SK-N-SH (cell line): ENCODE measurements at regions not wholly inside any gene's neighbourhood (a gene's known extent, or its start where the extent isn't known, plus 50 kb on each side); places are given as distances from the start of the nearest gene placed in this dataset.
"Not testable (repeated sequence)": the region's sequence is repeated elsewhere in the genome, so short reads cannot be mapped to it uniquely, and the experiment has no call there.

Experiments
- JUND ChIP-seq: IDR thresholded peaks from 2 replicates; pipeline ENCODE4 v1.4.0; 2012
- TF ChIP-seq, protein P1 (sequence below): fragments of 200-600 bp; sonication (generic); IDR thresholded peaks from 2 replicates; pipeline ENCODE4 v1.6.1; 2017; ENCODE audit warnings: antibody characterized with exemption, mild to moderate bottlenecking, moderate library complexity

DNA sequence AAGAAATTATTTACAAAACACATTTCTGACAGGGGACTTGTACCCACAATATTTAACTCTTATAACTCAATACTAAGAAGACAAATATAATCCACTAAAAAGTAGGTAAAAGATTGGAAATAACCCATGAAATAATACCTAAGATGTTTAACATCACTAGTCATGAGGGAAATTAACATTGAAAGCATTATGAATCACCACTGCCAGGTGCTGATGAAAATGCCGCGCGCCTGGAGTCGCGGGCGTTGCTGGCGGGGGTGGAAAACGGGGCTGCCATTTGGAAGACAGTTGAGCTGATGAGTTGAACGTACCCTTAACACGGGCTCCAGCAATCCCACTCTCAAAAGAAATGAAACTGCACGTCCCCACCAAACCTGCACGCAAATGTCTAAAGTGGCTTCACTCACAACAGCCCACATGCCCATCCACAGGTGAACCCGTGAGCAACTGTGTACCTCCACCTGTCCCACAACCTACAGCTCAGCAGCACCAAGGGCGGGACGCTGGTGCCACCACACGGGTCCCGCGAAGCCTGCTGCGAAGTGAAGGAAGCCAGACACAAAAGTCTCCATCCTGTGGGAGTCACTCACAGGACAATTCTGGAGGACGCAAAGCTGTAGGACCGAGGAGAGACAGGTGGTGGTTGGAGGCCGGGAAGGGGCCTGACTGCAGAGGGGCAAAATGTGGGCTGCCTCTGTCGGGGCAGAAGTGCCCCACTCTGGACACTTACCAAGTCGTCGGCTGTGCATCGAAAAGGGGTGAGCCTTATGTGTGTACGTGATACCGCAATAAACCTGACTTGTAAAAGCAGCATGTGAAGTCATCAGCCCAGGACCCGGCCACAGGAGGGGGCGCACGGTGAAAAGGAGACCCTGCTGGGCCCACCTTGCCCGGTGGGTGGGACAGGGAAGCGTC lies 199.5 kb upstream of the ZNF469 start:
- not testable (repeated sequence) for TF ChIP-seq JUND
- TF ChIP-seq, protein P1, sequence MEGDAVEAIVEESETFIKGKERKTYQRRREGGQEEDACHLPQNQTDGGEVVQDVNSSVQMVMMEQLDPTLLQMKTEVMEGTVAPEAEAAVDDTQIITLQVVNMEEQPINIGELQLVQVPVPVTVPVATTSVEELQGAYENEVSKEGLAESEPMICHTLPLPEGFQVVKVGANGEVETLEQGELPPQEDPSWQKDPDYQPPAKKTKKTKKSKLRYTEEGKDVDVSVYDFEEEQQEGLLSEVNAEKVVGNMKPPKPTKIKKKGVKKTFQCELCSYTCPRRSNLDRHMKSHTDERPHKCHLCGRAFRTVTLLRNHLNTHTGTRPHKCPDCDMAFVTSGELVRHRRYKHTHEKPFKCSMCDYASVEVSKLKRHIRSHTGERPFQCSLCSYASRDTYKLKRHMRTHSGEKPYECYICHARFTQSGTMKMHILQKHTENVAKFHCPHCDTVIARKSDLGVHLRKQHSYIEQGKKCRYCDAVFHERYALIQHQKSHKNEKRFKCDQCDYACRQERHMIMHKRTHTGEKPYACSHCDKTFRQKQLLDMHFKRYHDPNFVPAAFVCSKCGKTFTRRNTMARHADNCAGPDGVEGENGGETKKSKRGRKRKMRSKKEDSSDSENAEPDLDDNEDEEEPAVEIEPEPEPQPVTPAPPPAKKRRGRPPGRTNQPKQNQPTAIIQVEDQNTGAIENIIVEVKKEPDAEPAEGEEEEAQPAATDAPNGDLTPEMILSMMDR = not testable (repeated sequence)
